IMR-90 (cell line): ENCODE measurements at regions not wholly inside any gene's neighbourhood (a gene's known extent, or its start where the extent isn't known, plus 50 kb on each side); places are given as distances from the start of the nearest gene placed in this dataset.

ENCODE experiments used
- ATAC-seq: fragments of 200-7000 bp; cut with Tn5 transposase; 2 replicates; pipeline ENCODE4 v1.9.1; 2020; ENCODE audit warnings: low read depth, mild to moderate bottlenecking, moderate library complexity
- BruUV-seq: library from RNA; stranded (reverse); fragments of 400-500 nt; replicated peaks from 2 replicates; lab custom pipeline; 2021; lab: Mats Ljungman, UMichigan
- CTCF ChIA-PET: fragments of 300-600 bp; formaldehyde crosslinking; extraction: SDS; loops from one replicate; lab custom pipeline; 2021; ENCODE audit warnings: antibody characterized with exemption; lab: Yijun Ruan, JAX
- POLR2A ChIA-PET: fragments of 300-600 bp; sonication (Branson Sonifier 250); formaldehyde crosslinking; loops from one replicate; lab custom pipeline; 2022; ENCODE audit warnings: antibody characterized with exemption; ENCODE audit not compliant: unreplicated experiment; lab: Charles Lee
- DNase-seq: peaks from one replicate; pipeline ENCODE4 v3.0.0; 2013
- H2AFZ ChIP-seq: replicated peaks from 2 replicates; pipeline ENCODE3; 2013; ENCODE audit warnings: low read length, mild to moderate bottlenecking; ENCODE audit not compliant: poor library complexity
- H2AK5ac ChIP-seq: 2 replicates; pipeline ENCODE4 v1.6.1; 2013; ENCODE audit warnings: low read depth, low read length, inconsistent platforms
- H2AK9ac ChIP-seq: replicated peaks from 2 replicates; pipeline ENCODE3; 2013; ENCODE audit warnings: mild to moderate bottlenecking, low read depth, low read length, moderate library complexity; ENCODE audit not compliant: poor library complexity
- H2BK120ac ChIP-seq: 2 replicates; pipeline ENCODE4 v1.6.1; 2013; ENCODE audit warnings: low read depth, low read length, inconsistent platforms
- H2BK15ac ChIP-seq: 3 replicates; pipeline ENCODE4 v1.6.1; 2013; ENCODE audit warnings: low read depth, low read length, inconsistent platforms
- H2BK20ac ChIP-seq: 2 replicates; pipeline ENCODE4 v1.6.1; 2013; ENCODE audit warnings: low read depth, mild to moderate bottlenecking, inconsistent platforms, low read length, moderate library complexity
- H2BK5ac ChIP-seq: 2 replicates; pipeline ENCODE4 v1.6.1; 2013; ENCODE audit warnings: mild to moderate bottlenecking, low read depth, low read length, inconsistent platforms; ENCODE audit not compliant: poor library complexity, severe bottlenecking
- H3K14ac ChIP-seq: replicated peaks from 2 replicates; pipeline ENCODE4 v1.6.1; 2013; ENCODE audit warnings: low read depth, low read length, inconsistent platforms
- H3K18ac ChIP-seq: 2 replicates; pipeline ENCODE4 v1.6.1; 2013; ENCODE audit warnings: low read depth, low read length, control low read depth
- H3K23ac ChIP-seq: 2 replicates; pipeline ENCODE4 v1.6.1; 2013; ENCODE audit warnings: low read depth, low read length, inconsistent platforms
- H3K27ac ChIP-seq: 2 replicates; pipeline ENCODE4 v1.5.1; 2013; ENCODE audit warnings: mild to moderate bottlenecking, control low read depth, low read length; ENCODE audit not compliant: insufficient read depth
- H3K27me3 ChIP-seq: 2 replicates; pipeline ENCODE4 v1.6.1; 2013; ENCODE audit warnings: low read length; ENCODE audit not compliant: control insufficient read depth, insufficient read depth
- H3K36me3 ChIP-seq: 2 replicates; pipeline ENCODE4 v1.6.1; 2013; ENCODE audit warnings: low read length, mixed read lengths; ENCODE audit not compliant: control insufficient read depth, insufficient read depth
- H3K4ac ChIP-seq: 2 replicates; pipeline ENCODE4 v1.6.1; 2013; ENCODE audit warnings: low read depth, low read length, inconsistent platforms
- H3K4me1 ChIP-seq: 2 replicates; pipeline ENCODE4 v1.6.1; 2013; ENCODE audit warnings: low read length, mixed read lengths; ENCODE audit not compliant: control insufficient read depth, insufficient read depth
- H3K4me2 ChIP-seq: 2 replicates; pipeline ENCODE4 v1.6.1; 2013; ENCODE audit warnings: low read depth, mild to moderate bottlenecking, control low read depth, low read length, moderate library complexity
- H3K4me3 ChIP-seq: 2 replicates; pipeline ENCODE4 v1.5.1; 2013; ENCODE audit warnings: low read depth, mild to moderate bottlenecking, control low read depth, low read length, moderate library complexity; ENCODE audit not compliant: insufficient read depth
- H3K56ac ChIP-seq: 2 replicates; pipeline ENCODE4 v1.6.1; 2013; ENCODE audit warnings: low read length, inconsistent platforms; ENCODE audit not compliant: insufficient read depth; ENCODE audit errors: extremely low read depth
- H3K79me1 ChIP-seq, 2 experiments: 2 replicates each; pipeline ENCODE4 v1.6.1; 2013; ENCODE audit warnings: low read length in 2 of 2, inconsistent platforms in 1 of 2, low read depth in 1 of 2
- H3K9ac ChIP-seq: 2 replicates; pipeline ENCODE4 v1.6.1; 2013; ENCODE audit warnings: low read depth, low read length, control low read depth
- H3K9me1 ChIP-seq: 2 replicates; pipeline ENCODE4 v1.6.1; 2013; ENCODE audit warnings: low read length, inconsistent platforms; ENCODE audit not compliant: insufficient read depth
- H3K9me3 ChIP-seq: 2 replicates; pipeline ENCODE4 v1.6.1; 2013; ENCODE audit warnings: low read length; ENCODE audit not compliant: control insufficient read depth, insufficient read depth
- H4K20me1 ChIP-seq: 2 replicates; pipeline ENCODE4 v1.6.1; 2013; ENCODE audit warnings: low read length, inconsistent platforms; ENCODE audit not compliant: insufficient read depth
- H4K5ac ChIP-seq: 2 replicates; pipeline ENCODE4 v1.6.1; 2013; ENCODE audit warnings: mild to moderate bottlenecking, low read depth, low read length, control low read depth
- H4K8ac ChIP-seq, 2 experiments: 2 replicates each; pipeline ENCODE4 v1.6.1; 2013; ENCODE audit warnings: low read depth in 2 of 2, low read length in 2 of 2, control low read depth in 1 of 2, inconsistent platforms in 1 of 2
- H4K91ac ChIP-seq: 2 replicates; pipeline ENCODE4 v1.6.1; 2013; ENCODE audit warnings: low read depth, low read length, inconsistent platforms; ENCODE audit not compliant: insufficient read depth
- BHLHE40 ChIP-seq: fragments of 150-350 bp; IDR thresholded peaks from 2 replicates; pipeline ENCODE4 v1.6.1; 2016; ENCODE audit warnings: mild to moderate bottlenecking, low read depth, low read length
- CEBPB ChIP-seq: IDR thresholded peaks from 2 replicates; pipeline ENCODE4 v1.6.1; 2012; ENCODE audit warnings: low read depth, low read length, improper control_type of control experiment
- CHD1 ChIP-seq: IDR thresholded peaks from 2 replicates; pipeline ENCODE4 v1.6.1; 2012; ENCODE audit warnings: low read depth, low read length, improper control_type of control experiment
- FOS ChIP-seq: fragments of 150-350 bp; IDR thresholded peaks from 2 replicates; pipeline ENCODE4 v1.6.1; 2016; ENCODE audit warnings: low read depth, low read length
- MAFK ChIP-seq: IDR thresholded peaks from 2 replicates; pipeline ENCODE4 v1.6.1; 2012; ENCODE audit warnings: low read depth, low read length, improper control_type of control experiment
- POLR2A ChIP-seq: IDR thresholded peaks from 2 replicates; pipeline ENCODE4 v1.6.1; 2012; ENCODE audit warnings: mild to moderate bottlenecking, low read depth, low read length
- RFX5 ChIP-seq: IDR thresholded peaks from 2 replicates; pipeline ENCODE4 v1.8.0; 2012; ENCODE audit warnings: low read depth, mild to moderate bottlenecking, low read length, moderate library complexity
- SMC3 ChIP-seq: fragments of 150-350 bp; IDR thresholded peaks from 2 replicates; pipeline ENCODE4 v1.6.1; 2016; ENCODE audit warnings: low read depth, mild to moderate bottlenecking, antibody characterized with exemption, low read length, moderate library complexity
- WGBS, 2 experiments: methylation state at CpG; one replicate each; pipeline versions ENCODE4 v1.1.5 to v1.1.7; 2013; ENCODE audit warnings: missing lambda C conversion rate in 2 of 2; ENCODE audit not compliant: insufficient read length in 1 of 2; ENCODE audit errors: extremely low coverage in 2 of 2; 5-methylcytosine and 5-hydroxymethylcytosine counted together
- dilution Hi-C: fragments of 300-500 bp; cut with HindIII; formaldehyde crosslinking; loops from one replicate; pipeline ENCODE4 v1.14.3; 2018; ENCODE audit warnings: low sequenced_read_pairs; ENCODE audit not compliant: unreplicated experiment
- in situ Hi-C: fragments of 300-500 bp; cut with MboI; formaldehyde crosslinking; loops from 3 replicates; pipeline ENCODE4 v1.14.3; 2019; ENCODE audit warnings: low sequenced_read_pairs, inconsistent platforms, mixed read lengths
- intact Hi-C: fragments of 100-400 bp; cut with micrococcal nuclease; formaldehyde crosslinking; loops from 2 replicates; pipeline ENCODE4 v1.10.0; 2022
- TF ChIP-seq, protein P1 (sequence below): fragments of 150-350 bp; IDR thresholded peaks from 2 replicates; pipeline ENCODE4 v1.6.1; 2016; ENCODE audit warnings: low read depth, mild to moderate bottlenecking, low read length, moderate library complexity, borderline replicate concordance

DNA sequence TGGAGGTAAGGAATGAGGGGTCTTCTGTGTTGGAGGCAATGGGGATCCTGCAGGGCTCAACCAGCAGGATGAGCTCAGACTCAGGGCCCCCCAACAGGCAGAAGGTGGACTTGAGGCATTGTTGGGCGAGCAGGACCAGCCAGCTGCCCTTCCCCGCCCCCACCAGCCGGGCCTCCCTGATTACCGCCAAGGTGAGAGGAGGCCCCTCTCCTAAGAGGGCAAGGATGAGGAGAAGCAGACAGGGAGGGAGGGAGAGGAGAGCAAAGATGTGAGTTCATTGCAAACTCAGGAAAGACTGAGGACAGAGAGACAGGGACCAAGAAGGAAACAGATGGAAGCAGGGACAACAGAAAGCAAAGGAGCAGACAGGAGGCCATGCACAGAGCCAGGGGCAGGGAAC, 272.8 kb upstream of the XYLT1 start:
- H3K18ac ChIP-seq, result no peak overlapping the region
- H3K4me3 ChIP-seq, result no peak overlapping the region
- H3K23ac ChIP-seq, result no peak overlapping the region
- no peak overlapping the region for H3K4me2 ChIP-seq
- intact Hi-C loops, result no loop called here
- H2AFZ ChIP-seq, result no peak overlapping the region
- no TSS peak for BruUV-seq
- no peak overlapping the region for H2AK9ac ChIP-seq
- no peaks in the 10 kb centered on the region for H4K20me1 ChIP-seq
- H2BK20ac ChIP-seq, result no peak overlapping the region
- H2BK120ac ChIP-seq, result no peak overlapping the region
- H3K79me1 ChIP-seq, result no peaks in the 10 kb centered on the region
- H3K56ac ChIP-seq, result no peak overlapping the region
- H3K14ac ChIP-seq, result no peak overlapping the region
- DNase-seq (no peak), ATAC-seq (no peak)
- no peak overlapping the region for H4K5ac ChIP-seq
- H3K27me3 ChIP-seq, result no peaks in the 10 kb centered on the region
- no peak overlapping the region for H2AK5ac ChIP-seq
- CTCF ChIA-PET, result no interaction called here
- no peak overlapping the region for H3K27ac ChIP-seq
- no peak overlapping the region for H2BK5ac ChIP-seq
- no peaks in the 10 kb centered on the region for H3K4me1 ChIP-seq
- H3K4ac ChIP-seq, result no peak overlapping the region
- H4K91ac ChIP-seq, result no peak overlapping the region
- no CpG with 5 or more reads among the region's 4 CpGs for WGBS, 2 experiments
- no peak overlapping the region for H3K9ac ChIP-seq
- in situ Hi-C loops, result no loop called here
- H4K8ac ChIP-seq, result no peak overlapping the region
- POLR2A ChIA-PET, result no interaction called here
- TF ChIP-seq SMC3, result no peak
- no peak for TF ChIP-seq CEBPB
- TF ChIP-seq RFX5, result no peak
- no peak for TF ChIP-seq BHLHE40
- no peak for TF ChIP-seq MAFK
- TF ChIP-seq, protein P1, sequence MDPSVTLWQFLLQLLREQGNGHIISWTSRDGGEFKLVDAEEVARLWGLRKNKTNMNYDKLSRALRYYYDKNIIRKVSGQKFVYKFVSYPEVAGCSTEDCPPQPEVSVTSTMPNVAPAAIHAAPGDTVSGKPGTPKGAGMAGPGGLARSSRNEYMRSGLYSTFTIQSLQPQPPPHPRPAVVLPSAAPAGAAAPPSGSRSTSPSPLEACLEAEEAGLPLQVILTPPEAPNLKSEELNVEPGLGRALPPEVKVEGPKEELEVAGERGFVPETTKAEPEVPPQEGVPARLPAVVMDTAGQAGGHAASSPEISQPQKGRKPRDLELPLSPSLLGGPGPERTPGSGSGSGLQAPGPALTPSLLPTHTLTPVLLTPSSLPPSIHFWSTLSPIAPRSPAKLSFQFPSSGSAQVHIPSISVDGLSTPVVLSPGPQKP, result no peak
- no peak for TF ChIP-seq FOS
- no peak for TF ChIP-seq CHD1
- TF ChIP-seq POLR2A, result no peak
- H3K9me1 ChIP-seq, result no peaks in the 10 kb centered on the region
- H2BK15ac ChIP-seq, result no peak overlapping the region
- H3K36me3 ChIP-seq, result no peaks in the 10 kb centered on the region
- peaks cover 3% of the 10 kb centered on the region; the same call in 1 of the 2 replicates for H3K9me3 ChIP-seq
- dilution Hi-C loops, result no loop called here
